ENCODE measurements at regions not wholly inside any gene's neighbourhood (a gene's known extent, or its start where the extent isn't known, plus 50 kb on each side); places are given as distances from the start of the nearest gene placed in this dataset.

- DNase-seq, result peak in 2 of 3 donors; percentile 1 to 2
These were observed 95.7 kb upstream of the PALS2 start for GRCh38 chr7:24477398-24478136.

- no peak for DNase-seq
These were observed 95.1 kb upstream of the PALS2 start for GRCh38 chr7:24478137-24478655.

- no peak for DNase-seq
These were observed 92.8 kb upstream of the PALS2 start for GRCh38 chr7:24480501-24480900.

- no peak for DNase-seq
These were observed 89.4 kb upstream of the PALS2 start for GRCh38 chr7:24483804-24484203.

- DNase-seq, result no peak
These were observed 80.7 kb upstream of the PALS2 start for GRCh38 chr7:24492576-24492975.

GRCh38 chr7:24494832-24495231 is 78.4 kb upstream of the PALS2 start:
- DNase-seq, result no peak

GRCh38 chr7:24496036-24496435 is 77.2 kb upstream of the PALS2 start:
- DNase-seq, result no peak

- no peak for DNase-seq
These were observed 74.8 kb upstream of the PALS2 start for GRCh38 chr7:24498439-24498838.

GRCh38 chr7:24499871-24500270 is 73.4 kb upstream of the PALS2 start:
- DNase-seq, result no peak

GRCh38 chr7:24500599-24500998 is 72.7 kb upstream of the PALS2 start:
- DNase-seq, result no peak

- DNase-seq, result no peak
These were observed 72.2 kb upstream of the PALS2 start for GRCh38 chr7:24501009-24501408.

GRCh38 chr7:24501443-24502134 is 71.7 kb upstream of the PALS2 start:
- no peak for DNase-seq

- no peak for DNase-seq
These were observed 71.1 kb upstream of the PALS2 start for GRCh38 chr7:24502135-24502488.

- no peak for DNase-seq
These were observed 69.7 kb upstream of the PALS2 start for GRCh38 chr7:24503506-24503905.

- no peak for DNase-seq
These were observed 69.2 kb upstream of the PALS2 start for GRCh38 chr7:24504040-24504439.

GRCh38 chr7:24504836-24505235 is 68.4 kb upstream of the PALS2 start:
- DNase-seq, result no peak

- no peak for DNase-seq
These were observed 67.3 kb upstream of the PALS2 start for GRCh38 chr7:24505968-24506367.

- DNase-seq, result no peak
These were observed 64.9 kb upstream of the PALS2 start for GRCh38 chr7:24508316-24508715.

- DNase-seq, result no peak
These were observed 62.5 kb upstream of the PALS2 start for GRCh38 chr7:24510759-24511158.

- no peak for DNase-seq
These were observed 56.1 kb upstream of the PALS2 start for GRCh38 chr7:24517166-24517565.

GRCh38 chr7:24521917-24522623 is 51.2 kb upstream of the PALS2 start:
- no peak for DNase-seq

Data from suppressor macrophage treated with lipopolysaccharide for 1 hour (primary cell).